Thyroid gland (tissue), 4 donors: ENCODE measurements at regions not wholly inside any gene's neighbourhood (a gene's known extent, or its start where the extent isn't known, plus 50 kb on each side); places are given as distances from the start of the nearest gene placed in this dataset.

Source experiments
- DNase-seq, 2 donors: peaks; one replicate each; pipeline ENCODE4 v3.0.0-alpha.2; 2019
- H3K27ac ChIP-seq, 3 donors: fragments of 200-600 bp; sonication (generic); 1 replicate in 2 of 3; 2 replicates in 1 of 3; pipeline ENCODE4 v1.5.1; 2016 to 2019; ENCODE audit warnings: mild to moderate bottlenecking in 1 of 3, moderate library complexity in 1 of 3
- H3K27me3 ChIP-seq: fragments of 200-600 bp; sonication (generic); one replicate; pipeline ENCODE4 v1.5.1; 2019
- H3K36me3 ChIP-seq, 2 donors: fragments of 200-600 bp; sonication (generic); one replicate each; pipeline ENCODE4 v1.5.1; 2016 to 2019
- H3K4me1 ChIP-seq, 2 donors: fragments of 200-600 bp; sonication (generic); one replicate each; pipeline ENCODE4 v1.5.1; 2017 to 2019
- H3K4me3 ChIP-seq, 3 donors: fragments of 200-600 bp; sonication (generic); replicated peaks in 1 of 3; 1 replicate in 2 of 3; 2 replicates in 1 of 3; pipeline ENCODE4 v1.5.1; 2016; ENCODE audit warnings: mild to moderate bottlenecking in 1 of 3
- H3K9me3 ChIP-seq: fragments of 200-600 bp; sonication (generic); one replicate; pipeline ENCODE4 v1.5.1; 2017
- POLR2A ChIP-seq, 2 donors: fragments of 450-650 bp; IDR thresholded peaks; one replicate each; pipeline ENCODE4 v1.6.1; 2017; ENCODE audit warnings: antibody characterized with exemption in 2 of 2, mild to moderate bottlenecking in 2 of 2, moderate library complexity in 1 of 2
- WGBS, 2 donors: methylation state at CpG; one replicate each; pipeline ENCODE4 v1.1.5; 2017; 5-methylcytosine and 5-hydroxymethylcytosine counted together
- intact Hi-C: fragments of 100-400 bp; cut with DNase I; formaldehyde crosslinking; loops from one replicate; pipeline ENCODE4 v1.15.1; 2023
- TF ChIP-seq, protein P1 (sequence below), 6 experiments: fragments of 200-600 bp in 3 of 6; fragments of 450-650 bp in 3 of 6; sonication (generic) in 3 of 6; IDR thresholded peaks; one replicate each; pipeline ENCODE4 v1.5.1; 2016 to 2019; ENCODE audit warnings: antibody characterized with exemption in 6 of 6, mild to moderate bottlenecking in 2 of 6, inconsistent platforms in 1 of 6, moderate library complexity in 1 of 6

DNA sequence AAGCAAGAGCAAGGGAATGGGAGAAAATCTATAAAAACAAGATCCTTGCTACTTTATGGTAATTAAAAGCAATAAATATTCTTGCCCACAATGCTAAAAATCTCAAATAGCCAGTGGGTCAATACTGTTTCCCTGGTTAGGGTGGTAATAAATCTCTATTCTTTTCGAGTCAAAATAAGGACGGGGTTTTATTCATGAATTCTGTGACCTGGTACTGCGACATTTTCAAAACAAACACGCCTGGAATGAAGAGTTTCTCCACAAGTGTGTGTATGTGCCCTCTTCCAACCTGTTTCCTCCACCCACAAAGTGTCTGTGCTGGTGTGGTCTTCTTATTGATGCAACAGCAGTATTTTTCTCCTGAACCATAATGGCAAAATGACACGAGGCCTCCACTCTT, 358.8 kb upstream of the BRINP1 start:
- Histone ChIP-seq H3K27ac (no peak overlapping the region), H3K36me3 (no peaks in the 10 kb centered on the region), H3K4me1 (no peaks in the 10 kb centered on the region), H3K9me3 (no peaks in the 10 kb centered on the region), H3K27me3 (no peaks in the 10 kb centered on the region), H3K4me3 (no peak overlapping the region)
- intact Hi-C loops = no loop called here
- no peak for DNase-seq
- WGBS, 2 donors = 60 to 63% methylated on average over 5 of the region's 5 CpGs
- TF ChIP-seq POLR2A (IDR thresholded peaks at IDR 0.05) = no peak
- TF ChIP-seq, protein P1, sequence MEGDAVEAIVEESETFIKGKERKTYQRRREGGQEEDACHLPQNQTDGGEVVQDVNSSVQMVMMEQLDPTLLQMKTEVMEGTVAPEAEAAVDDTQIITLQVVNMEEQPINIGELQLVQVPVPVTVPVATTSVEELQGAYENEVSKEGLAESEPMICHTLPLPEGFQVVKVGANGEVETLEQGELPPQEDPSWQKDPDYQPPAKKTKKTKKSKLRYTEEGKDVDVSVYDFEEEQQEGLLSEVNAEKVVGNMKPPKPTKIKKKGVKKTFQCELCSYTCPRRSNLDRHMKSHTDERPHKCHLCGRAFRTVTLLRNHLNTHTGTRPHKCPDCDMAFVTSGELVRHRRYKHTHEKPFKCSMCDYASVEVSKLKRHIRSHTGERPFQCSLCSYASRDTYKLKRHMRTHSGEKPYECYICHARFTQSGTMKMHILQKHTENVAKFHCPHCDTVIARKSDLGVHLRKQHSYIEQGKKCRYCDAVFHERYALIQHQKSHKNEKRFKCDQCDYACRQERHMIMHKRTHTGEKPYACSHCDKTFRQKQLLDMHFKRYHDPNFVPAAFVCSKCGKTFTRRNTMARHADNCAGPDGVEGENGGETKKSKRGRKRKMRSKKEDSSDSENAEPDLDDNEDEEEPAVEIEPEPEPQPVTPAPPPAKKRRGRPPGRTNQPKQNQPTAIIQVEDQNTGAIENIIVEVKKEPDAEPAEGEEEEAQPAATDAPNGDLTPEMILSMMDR (IDR thresholded peaks at IDR 0.05) = no peak

DNA sequence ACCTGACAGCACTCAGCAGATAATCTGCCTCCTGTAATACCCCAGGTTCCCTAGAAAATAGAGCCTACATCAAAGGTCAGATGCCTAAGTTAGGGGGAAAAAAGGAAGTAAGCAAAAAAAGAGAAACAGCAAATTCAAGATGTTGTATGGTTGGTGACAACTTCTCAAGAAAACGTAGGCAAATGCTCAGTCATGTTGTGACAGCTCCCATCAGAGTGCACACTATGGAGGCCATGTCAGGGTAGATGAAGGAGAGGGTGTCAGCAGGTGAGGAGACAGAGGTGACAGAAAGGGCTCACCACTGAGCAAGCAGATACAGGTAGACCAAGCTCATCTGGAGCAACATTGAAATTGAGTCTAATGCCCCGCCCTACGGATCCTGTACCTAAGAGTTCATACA, 356.8 kb upstream of the BRINP1 start:
- TF ChIP-seq, protein P1 (IDR thresholded peaks at IDR 0.05) = no peak

DNA sequence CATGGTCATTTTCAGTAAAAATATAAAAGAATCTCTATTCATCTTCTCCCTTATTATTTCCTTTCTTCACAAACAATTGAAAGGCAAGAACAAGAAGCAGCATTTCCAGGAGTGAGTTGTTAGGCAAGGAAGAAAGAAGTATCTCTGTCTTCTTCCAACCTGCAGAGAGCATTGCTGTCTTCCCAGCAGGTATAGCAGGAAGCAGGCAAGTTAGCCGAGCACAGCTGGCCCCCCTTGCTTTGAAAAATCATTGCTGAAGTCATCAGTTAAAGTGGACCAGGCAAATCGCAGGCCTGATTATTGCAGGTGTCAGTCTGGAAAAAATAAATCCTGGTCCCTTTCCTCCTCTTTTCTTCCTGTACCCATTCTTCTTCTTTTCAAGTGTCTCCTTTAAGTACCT, 353.1 kb upstream of the BRINP1 start:
- WGBS, 2 donors = 30% methylated on average over 2 of the region's 2 CpGs
- intact Hi-C loops = no loop called here
- no peaks in the 10 kb centered on the region for H3K4me1 ChIP-seq
- no peaks in the 10 kb centered on the region for H3K9me3 ChIP-seq
- no peaks in the 10 kb centered on the region for H3K27me3 ChIP-seq
- no peak for TF ChIP-seq POLR2A (IDR thresholded peaks at IDR 0.05)
- TF ChIP-seq, protein P1 (IDR thresholded peaks at IDR 0.05) = no peak
- H3K36me3 ChIP-seq = no peaks in the 10 kb centered on the region
- H3K27ac ChIP-seq = no peak overlapping the region
- DNase-seq = no peak
- no peak overlapping the region for H3K4me3 ChIP-seq

More for the DNA sequence above, 356.8 kb upstream of the BRINP1 start:
- no peaks in the 10 kb centered on the region for H3K9me3 ChIP-seq
- H3K4me1 ChIP-seq = no peaks in the 10 kb centered on the region
- intact Hi-C loops = no loop called here
- H3K36me3 ChIP-seq = no peaks in the 10 kb centered on the region
- no peaks in the 10 kb centered on the region for H3K27me3 ChIP-seq
- 81 to 91% methylated on average over 3 of the region's 3 CpGs for WGBS, 2 donors
- no peak overlapping the region for H3K27ac ChIP-seq
- H3K4me3 ChIP-seq = no peak overlapping the region
- DNase-seq = no peak

DNA sequence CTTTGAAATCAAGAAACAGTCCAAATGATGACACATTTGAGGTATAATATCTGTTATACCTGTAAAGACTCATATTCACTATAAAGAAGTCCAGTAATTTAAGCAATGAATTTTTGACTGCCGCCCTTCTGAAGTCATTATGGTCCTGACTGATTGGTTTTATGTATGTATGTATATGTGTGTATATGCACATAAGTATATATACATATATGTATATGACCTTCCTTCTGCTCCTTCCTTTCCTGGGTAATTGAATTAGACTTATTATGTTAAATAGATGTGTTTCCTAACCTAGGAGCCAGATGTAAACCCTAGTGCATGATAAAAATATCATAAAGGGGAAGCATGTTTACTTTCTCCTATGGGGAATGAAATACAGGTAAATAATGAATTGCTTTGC, 343.1 kb upstream of the BRINP1 start:
- Histone ChIP-seq H3K27me3 (no peaks in the 10 kb centered on the region), H3K4me1 (no peaks in the 10 kb centered on the region), H3K36me3 (no peaks in the 10 kb centered on the region), H3K4me3 (no peak overlapping the region), H3K9me3 (no peaks in the 10 kb centered on the region), H3K27ac (no peak overlapping the region)
- no peak for DNase-seq
- intact Hi-C loops = no loop called here
- TF ChIP-seq, protein P1 (IDR thresholded peaks at IDR 0.05) = no peak
- TF ChIP-seq POLR2A (IDR thresholded peaks at IDR 0.05) = no peak
- 94 to 98% methylated on average over 1 of the region's 1 CpG for WGBS, 2 donors

DNA sequence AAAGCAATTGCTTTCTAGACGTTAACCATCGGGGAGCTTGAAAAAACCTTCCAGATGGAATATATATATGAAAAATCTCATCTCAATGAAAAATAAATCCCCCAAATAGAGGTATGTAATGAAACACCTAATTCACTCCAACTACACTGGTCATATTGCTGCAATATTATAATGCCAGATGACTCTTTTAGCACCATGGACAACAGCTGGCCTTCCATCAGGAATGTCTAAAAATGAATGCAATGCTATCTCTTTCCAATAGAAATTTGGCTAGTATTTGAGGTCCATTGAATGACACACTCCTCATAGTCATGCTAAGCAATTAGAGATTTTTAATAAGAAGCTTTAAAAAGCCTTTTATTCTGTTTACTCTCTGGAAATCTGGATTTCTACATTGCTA, 340.2 kb upstream of the BRINP1 start:
- no peak for TF ChIP-seq POLR2A (IDR thresholded peaks at IDR 0.05)
- TF ChIP-seq, protein P1 (IDR thresholded peaks at IDR 0.05) = no peak
- Histone ChIP-seq H3K27ac (no peak overlapping the region), H3K9me3 (no peaks in the 10 kb centered on the region), H3K4me3 (no peak overlapping the region), H3K36me3 (no peaks in the 10 kb centered on the region), H3K27me3 (no peaks in the 10 kb centered on the region), H3K4me1 (no peaks in the 10 kb centered on the region)
- intact Hi-C loops = no loop called here
- 83 to 89% methylated on average over 2 of the region's 2 CpGs for WGBS, 2 donors
- DNase-seq = no peak
